ENCODE measurements at regions not wholly inside any gene's neighbourhood (a gene's known extent, or its start where the extent isn't known, plus 50 kb on each side); places are given as distances from the start of the nearest gene placed in this dataset.

DNA sequence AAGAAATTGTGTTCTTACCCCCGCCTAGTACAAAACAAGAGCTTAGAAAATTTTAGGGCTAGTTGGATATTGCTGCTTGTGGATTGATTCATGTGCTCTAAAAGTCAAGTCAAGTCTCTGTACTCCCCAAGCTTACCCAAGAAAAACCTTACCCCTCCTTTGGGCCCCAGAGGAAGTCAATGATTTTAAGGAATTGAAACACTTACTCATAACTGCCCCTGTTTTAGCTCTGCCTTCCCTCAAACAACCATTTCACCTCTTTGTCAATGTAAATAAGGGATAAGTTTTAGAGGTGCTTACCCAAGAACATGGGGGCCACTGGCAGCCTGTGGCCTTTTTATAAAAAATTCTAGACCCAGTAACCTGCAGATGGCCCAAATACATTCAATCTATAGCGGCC lies 136.6 kb upstream of the RMP24 start (continued):
- TF ChIP-seq RCOR1 (conservative IDR thresholded peaks at IDR 0.05; ENCODE audit: low read depth, low read length) (0 out of 2 replicates have a peak, but pooled peaks have one; percentile 27), BHLHE40 (IDR thresholded peaks at IDR 0.05; ENCODE audit: borderline replicate concordance in 1 of 2, low read depth in 2 of 2, low read length in 1 of 2) (peak in 1 of 2 experiments; percentile 18; a peak in 1 of 4 replicates), MYC (IDR thresholded peaks at IDR 0.05; ENCODE audit: insufficient read depth, insufficient read length, insufficient replicate concordance, low read length, severe bottlenecking) (no peak), SIN3A (IDR thresholded peaks at IDR 0.05; ENCODE audit: low read depth, low read length) (no peak), MTA3 (IDR thresholded peaks at IDR 0.05; ENCODE audit: borderline replicate concordance, low read length) (peak; percentile 59; the same call in 1 of the 2 replicates), BACH1 (IDR thresholded peaks at IDR 0.05; ENCODE audit: borderline replicate concordance) (peak; percentile 68; the same call in 1 of the 2 replicates), MXI1 (IDR thresholded peaks at IDR 0.05; ENCODE audit: low read depth, low read length) (no peak), FOS (IDR thresholded peaks at IDR 0.05; ENCODE audit: borderline replicate concordance, extremely low read depth, insufficient read length) (no peak), RFX5 (IDR thresholded peaks at IDR 0.05; ENCODE audit: low read depth, low read length) (no peak), ASH2L (IDR thresholded peaks at IDR 0.05; ENCODE audit: borderline replicate concordance, low read depth) (no peak), IKZF2 (IDR thresholded peaks at IDR 0.05) (peak; percentile 63 to 80; a peak in 3 of 4 replicates), CBX3 (IDR thresholded peaks at IDR 0.05; ENCODE audit: borderline replicate concordance, low read depth) (no peak), EZH2 (IDR thresholded peaks at IDR 0.05; ENCODE audit: borderline replicate concordance, control insufficient read depth, low read depth, low read length) (no peak), CHD4 (IDR thresholded peaks at IDR 0.05) (no peak), FOXK2 (IDR thresholded peaks at IDR 0.05) (peak; percentile 69; the same call in 1 of the 2 replicates), POLR2AphosphoS2 (IDR thresholded peaks at IDR 0.05; ENCODE audit: low read depth, low read length) (no peak), TARDBP (IDR thresholded peaks at IDR 0.05; ENCODE audit: borderline replicate concordance) (no peak)
- TF ChIP-seq, protein P1, sequence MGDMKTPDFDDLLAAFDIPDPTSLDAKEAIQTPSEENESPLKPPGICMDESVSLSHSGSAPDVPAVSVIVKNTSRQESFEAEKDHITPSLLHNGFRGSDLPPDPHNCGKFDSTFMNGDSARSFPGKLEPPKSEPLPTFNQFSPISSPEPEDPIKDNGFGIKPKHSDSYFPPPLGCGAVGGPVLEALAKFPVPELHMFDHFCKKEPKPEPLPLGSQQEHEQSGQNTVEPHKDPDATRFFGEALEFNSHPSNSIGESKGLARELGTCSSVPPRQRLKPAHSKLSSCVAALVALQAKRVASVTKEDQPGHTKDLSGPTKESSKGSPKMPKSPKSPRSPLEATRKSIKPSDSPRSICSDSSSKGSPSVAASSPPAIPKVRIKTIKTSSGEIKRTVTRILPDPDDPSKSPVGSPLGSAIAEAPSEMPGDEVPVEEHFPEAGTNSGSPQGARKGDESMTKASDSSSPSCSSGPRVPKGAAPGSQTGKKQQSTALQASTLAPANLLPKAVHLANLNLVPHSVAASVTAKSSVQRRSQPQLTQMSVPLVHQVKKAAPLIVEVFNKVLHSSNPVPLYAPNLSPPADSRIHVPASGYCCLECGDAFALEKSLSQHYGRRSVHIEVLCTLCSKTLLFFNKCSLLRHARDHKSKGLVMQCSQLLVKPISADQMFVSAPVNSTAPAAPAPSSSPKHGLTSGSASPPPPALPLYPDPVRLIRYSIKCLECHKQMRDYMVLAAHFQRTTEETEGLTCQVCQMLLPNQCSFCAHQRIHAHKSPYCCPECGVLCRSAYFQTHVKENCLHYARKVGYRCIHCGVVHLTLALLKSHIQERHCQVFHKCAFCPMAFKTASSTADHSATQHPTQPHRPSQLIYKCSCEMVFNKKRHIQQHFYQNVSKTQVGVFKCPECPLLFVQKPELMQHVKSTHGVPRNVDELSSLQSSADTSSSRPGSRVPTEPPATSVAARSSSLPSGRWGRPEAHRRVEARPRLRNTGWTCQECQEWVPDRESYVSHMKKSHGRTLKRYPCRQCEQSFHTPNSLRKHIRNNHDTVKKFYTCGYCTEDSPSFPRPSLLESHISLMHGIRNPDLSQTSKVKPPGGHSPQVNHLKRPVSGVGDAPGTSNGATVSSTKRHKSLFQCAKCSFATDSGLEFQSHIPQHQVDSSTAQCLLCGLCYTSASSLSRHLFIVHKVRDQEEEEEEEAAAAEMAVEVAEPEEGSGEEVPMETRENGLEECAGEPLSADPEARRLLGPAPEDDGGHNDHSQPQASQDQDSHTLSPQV (IDR thresholded peaks at IDR 0.05) = no peak
- TF ChIP-seq, protein P2, sequence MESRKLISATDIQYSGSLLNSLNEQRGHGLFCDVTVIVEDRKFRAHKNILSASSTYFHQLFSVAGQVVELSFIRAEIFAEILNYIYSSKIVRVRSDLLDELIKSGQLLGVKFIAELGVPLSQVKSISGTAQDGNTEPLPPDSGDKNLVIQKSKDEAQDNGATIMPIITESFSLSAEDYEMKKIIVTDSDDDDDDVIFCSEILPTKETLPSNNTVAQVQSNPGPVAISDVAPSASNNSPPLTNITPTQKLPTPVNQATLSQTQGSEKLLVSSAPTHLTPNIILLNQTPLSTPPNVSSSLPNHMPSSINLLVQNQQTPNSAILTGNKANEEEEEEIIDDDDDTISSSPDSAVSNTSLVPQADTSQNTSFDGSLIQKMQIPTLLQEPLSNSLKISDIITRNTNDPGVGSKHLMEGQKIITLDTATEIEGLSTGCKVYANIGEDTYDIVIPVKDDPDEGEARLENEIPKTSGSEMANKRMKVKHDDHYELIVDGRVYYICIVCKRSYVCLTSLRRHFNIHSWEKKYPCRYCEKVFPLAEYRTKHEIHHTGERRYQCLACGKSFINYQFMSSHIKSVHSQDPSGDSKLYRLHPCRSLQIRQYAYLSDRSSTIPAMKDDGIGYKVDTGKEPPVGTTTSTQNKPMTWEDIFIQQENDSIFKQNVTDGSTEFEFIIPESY (IDR thresholded peaks at IDR 0.05) = no peak
- TF ChIP-seq, protein P3, sequence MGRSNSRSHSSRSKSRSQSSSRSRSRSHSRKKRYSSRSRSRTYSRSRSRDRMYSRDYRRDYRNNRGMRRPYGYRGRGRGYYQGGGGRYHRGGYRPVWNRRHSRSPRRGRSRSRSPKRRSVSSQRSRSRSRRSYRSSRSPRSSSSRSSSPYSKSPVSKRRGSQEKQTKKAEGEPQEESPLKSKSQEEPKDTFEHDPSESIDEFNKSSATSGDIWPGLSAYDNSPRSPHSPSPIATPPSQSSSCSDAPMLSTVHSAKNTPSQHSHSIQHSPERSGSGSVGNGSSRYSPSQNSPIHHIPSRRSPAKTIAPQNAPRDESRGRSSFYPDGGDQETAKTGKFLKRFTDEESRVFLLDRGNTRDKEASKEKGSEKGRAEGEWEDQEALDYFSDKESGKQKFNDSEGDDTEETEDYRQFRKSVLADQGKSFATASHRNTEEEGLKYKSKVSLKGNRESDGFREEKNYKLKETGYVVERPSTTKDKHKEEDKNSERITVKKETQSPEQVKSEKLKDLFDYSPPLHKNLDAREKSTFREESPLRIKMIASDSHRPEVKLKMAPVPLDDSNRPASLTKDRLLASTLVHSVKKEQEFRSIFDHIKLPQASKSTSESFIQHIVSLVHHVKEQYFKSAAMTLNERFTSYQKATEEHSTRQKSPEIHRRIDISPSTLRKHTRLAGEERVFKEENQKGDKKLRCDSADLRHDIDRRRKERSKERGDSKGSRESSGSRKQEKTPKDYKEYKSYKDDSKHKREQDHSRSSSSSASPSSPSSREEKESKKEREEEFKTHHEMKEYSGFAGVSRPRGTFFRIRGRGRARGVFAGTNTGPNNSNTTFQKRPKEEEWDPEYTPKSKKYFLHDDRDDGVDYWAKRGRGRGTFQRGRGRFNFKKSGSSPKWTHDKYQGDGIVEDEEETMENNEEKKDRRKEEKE (IDR thresholded peaks at IDR 0.05) = no peak
